ENCODE measurements at regions not wholly inside any gene's neighbourhood (a gene's known extent, or its start where the extent isn't known, plus 50 kb on each side); places are given as distances from the start of the nearest gene placed in this dataset.

- H3K4me3 Mint-ChIP-seq (ENCODE audit: unreplicated experiment), result no peak overlapping the region
- no peaks in the 10 kb centered on the region for H3K4me1 Mint-ChIP-seq (ENCODE audit: low read depth, unreplicated experiment)
- no peaks in the 10 kb centered on the region for H3K36me3 Mint-ChIP-seq (ENCODE audit: unreplicated experiment)
- H3K9me3 Mint-ChIP-seq (ENCODE audit: unreplicated experiment), result no peaks in the 10 kb centered on the region
- H3K27me3 Mint-ChIP-seq (ENCODE audit: unreplicated experiment), result no peaks in the 10 kb centered on the region
- TF ChIP-seq CTCF (IDR thresholded peaks at IDR 0.05; ENCODE audit: partially characterized antibody, unreplicated experiment), result no peak
- no peak overlapping the region for H3K27ac Mint-ChIP-seq (ENCODE audit: unreplicated experiment)
- DNase-seq, result no peak
Observed at GRCh38 chr2:219835493-219835892, 208.1 kb downstream of the SLC4A3 start.

- Mint-ChIP-seq H3K4me1 (ENCODE audit: low read depth, unreplicated experiment) (no peaks in the 10 kb centered on the region), H3K27me3 (ENCODE audit: unreplicated experiment) (no peaks in the 10 kb centered on the region), H3K4me3 (ENCODE audit: unreplicated experiment) (no peak overlapping the region), H3K9me3 (ENCODE audit: unreplicated experiment) (no peaks in the 10 kb centered on the region), H3K27ac (ENCODE audit: unreplicated experiment) (no peak overlapping the region), H3K36me3 (ENCODE audit: unreplicated experiment) (no peaks in the 10 kb centered on the region)
- DNase-seq, result no peak
- TF ChIP-seq CTCF (IDR thresholded peaks at IDR 0.05; ENCODE audit: partially characterized antibody, unreplicated experiment), result no peak
Observed at GRCh38 chr2:219836647-219837177, 209.3 kb downstream of the SLC4A3 start.

GRCh38 chr2:219844401-219845091, 217.1 kb downstream of the SLC4A3 start:
- H3K36me3 Mint-ChIP-seq (ENCODE audit: unreplicated experiment), result no peaks in the 10 kb centered on the region
- no peaks in the 10 kb centered on the region for H3K27me3 Mint-ChIP-seq (ENCODE audit: unreplicated experiment)
- no peaks in the 10 kb centered on the region for H3K9me3 Mint-ChIP-seq (ENCODE audit: unreplicated experiment)
- H3K27ac Mint-ChIP-seq (ENCODE audit: unreplicated experiment), result no peak overlapping the region
- H3K4me3 Mint-ChIP-seq (ENCODE audit: unreplicated experiment), result no peak overlapping the region
- TF ChIP-seq CTCF (IDR thresholded peaks at IDR 0.05; ENCODE audit: partially characterized antibody, unreplicated experiment), result no peak
- no peak for DNase-seq
- H3K4me1 Mint-ChIP-seq (ENCODE audit: low read depth, unreplicated experiment), result peaks cover 4% of the 10 kb centered on the region

GRCh38 chr2:219848882-219849281, 221.5 kb downstream of the SLC4A3 start:
- no peaks in the 10 kb centered on the region for H3K9me3 Mint-ChIP-seq (ENCODE audit: unreplicated experiment)
- no peak overlapping the region for H3K27ac Mint-ChIP-seq (ENCODE audit: unreplicated experiment)
- H3K27me3 Mint-ChIP-seq (ENCODE audit: unreplicated experiment), result no peaks in the 10 kb centered on the region
- no peaks in the 10 kb centered on the region for H3K36me3 Mint-ChIP-seq (ENCODE audit: unreplicated experiment)
- H3K4me3 Mint-ChIP-seq (ENCODE audit: unreplicated experiment), result no peak overlapping the region
- TF ChIP-seq CTCF (IDR thresholded peaks at IDR 0.05; ENCODE audit: partially characterized antibody, unreplicated experiment), result no peak
- H3K4me1 Mint-ChIP-seq (ENCODE audit: low read depth, unreplicated experiment), result peaks cover 11% of the 10 kb centered on the region
- DNase-seq, result no peak

- Mint-ChIP-seq H3K4me3 (ENCODE audit: unreplicated experiment) (no peak overlapping the region), H3K4me1 (ENCODE audit: low read depth, unreplicated experiment) (peaks cover 7% of the 10 kb centered on the region), H3K27ac (ENCODE audit: unreplicated experiment) (no peak overlapping the region), H3K9me3 (ENCODE audit: unreplicated experiment) (no peaks in the 10 kb centered on the region), H3K27me3 (ENCODE audit: unreplicated experiment) (no peaks in the 10 kb centered on the region), H3K36me3 (ENCODE audit: unreplicated experiment) (no peaks in the 10 kb centered on the region)
- TF ChIP-seq CTCF (IDR thresholded peaks at IDR 0.05; ENCODE audit: partially characterized antibody, unreplicated experiment), result no peak
- DNase-seq, result no peak
Observed at GRCh38 chr2:219851169-219851568, 223.7 kb downstream of the SLC4A3 start.
